Activated CD4-positive, CD25-positive, alpha-beta regulatory T cell treated with anti-CD3 and anti-CD28 coated beads, Interleukin-2, amount 50 U/mL, for 24 hours (primary cell): ENCODE measurements at regions not wholly inside any gene's neighbourhood (a gene's known extent, or its start where the extent isn't known, plus 50 kb on each side); places are given as distances from the start of the nearest gene placed in this dataset.

Experiments used
- ATAC-seq, 2 donors: fragments of 150-1000 bp; cut with Tn5 transposase; one replicate each; pipeline ENCODE4 v1.10.0; 2021; ENCODE audit warnings: mild to moderate bottlenecking in 1 of 2, moderate library complexity in 1 of 2

- no peak for ATAC-seq
Measured at GRCh38 chr3:168885028-168885427, 778.5 kb downstream of the MECOM start.

- no peak for ATAC-seq
Measured at GRCh38 chr3:168884353-168884903, 779.1 kb downstream of the MECOM start.

GRCh38 chr3:168883145-168883544 is 780.4 kb downstream of the MECOM start:
- no peak for ATAC-seq

GRCh38 chr3:168881804-168882203 is 781.7 kb downstream of the MECOM start:
- no peak for ATAC-seq

GRCh38 chr3:168878655-168879054 is 782.9 kb upstream of the GOLIM4 start:
- ATAC-seq, result no peak

GRCh38 chr3:168877899-168878298 is 782.2 kb upstream of the GOLIM4 start:
- ATAC-seq, result no peak

- no peak for ATAC-seq
Measured at GRCh38 chr3:168876346-168877035, 780.8 kb upstream of the GOLIM4 start.

- no peak for ATAC-seq
Measured at GRCh38 chr3:168872826-168873225, 777.1 kb upstream of the GOLIM4 start.

- ATAC-seq, result no peak
Measured at GRCh38 chr3:168870892-168871291, 775.2 kb upstream of the GOLIM4 start.

GRCh38 chr3:168865022-168865551 is 769.4 kb upstream of the GOLIM4 start:
- ATAC-seq, result no peak

- no peak for ATAC-seq
Measured at GRCh38 chr3:168864107-168865021, 768.6 kb upstream of the GOLIM4 start.

GRCh38 chr3:168863561-168863960 is 767.8 kb upstream of the GOLIM4 start:
- ATAC-seq, result no peak

- no peak for ATAC-seq
Measured at GRCh38 chr3:168862466-168862865, 766.7 kb upstream of the GOLIM4 start.

GRCh38 chr3:168860592-168860991 is 764.9 kb upstream of the GOLIM4 start:
- ATAC-seq, result no peak

- no peak for ATAC-seq
Measured at GRCh38 chr3:168860028-168860427, 764.3 kb upstream of the GOLIM4 start.

- no peak for ATAC-seq
Measured at GRCh38 chr3:168859574-168859973, 763.9 kb upstream of the GOLIM4 start.

GRCh38 chr3:168859143-168859542 is 763.4 kb upstream of the GOLIM4 start:
- ATAC-seq, result no peak

GRCh38 chr3:168858327-168858726 is 762.6 kb upstream of the GOLIM4 start:
- ATAC-seq, result no peak

GRCh38 chr3:168850109-168850508 is 754.4 kb upstream of the GOLIM4 start:
- no peak for ATAC-seq

- no peak for ATAC-seq
Measured at GRCh38 chr3:168847291-168847883, 751.7 kb upstream of the GOLIM4 start.

- no peak for ATAC-seq
Measured at GRCh38 chr3:168844894-168845482, 749.3 kb upstream of the GOLIM4 start.

GRCh38 chr3:168844472-168844871 is 748.7 kb upstream of the GOLIM4 start:
- ATAC-seq, result peak in 1 of 2 donors; percentile 10

- no peak for ATAC-seq
Measured at GRCh38 chr3:168843481-168843880, 747.8 kb upstream of the GOLIM4 start.
